ENCODE measurements at regions not wholly inside any gene's neighbourhood (a gene's known extent, or its start where the extent isn't known, plus 50 kb on each side); places are given as distances from the start of the nearest gene placed in this dataset.
"Not testable (repeated sequence)": the region's sequence is repeated elsewhere in the genome, so short reads cannot be mapped to it uniquely, and the experiment has no call there.

GRCh38 chr20:30287459-30287858 lies 970.0 kb upstream of the DEFB115 start:
- TF ChIP-seq GATA2 (IDR thresholded peaks at IDR 0.05; ENCODE audit: insufficient read depth, insufficient read length, low read depth, low read length); POLR2AphosphoS5 (IDR thresholded peaks at IDR 0.05; ENCODE audit: insufficient read depth, low read depth, low read length); CTCF (IDR thresholded peaks at IDR 0.05; ENCODE audit: extremely low read depth in 1 of 2, insufficient read depth in 1 of 2, low read depth in 1 of 2, low read length in 2 of 2); EZH2 (IDR thresholded peaks at IDR 0.05; ENCODE audit: borderline replicate concordance, low read depth, low read length, severe bottlenecking); POLR2A (IDR thresholded peaks at IDR 0.05; ENCODE audit: low read depth, low read length); MAX (IDR thresholded peaks at IDR 0.05; ENCODE audit: insufficient read depth, insufficient read length); FOS (IDR thresholded peaks at IDR 0.05; ENCODE audit: borderline replicate concordance, insufficient read depth, low read length); MYC (IDR thresholded peaks at IDR 0.05; ENCODE audit: low read depth, low read length); JUN (IDR thresholded peaks at IDR 0.05; ENCODE audit: borderline replicate concordance, insufficient read depth, insufficient read length, low read depth): not testable (repeated sequence)
